ENCODE measurements at regions not wholly inside any gene's neighbourhood (a gene's known extent, or its start where the extent isn't known, plus 50 kb on each side); places are given as distances from the start of the nearest gene placed in this dataset.
A peak's percentile ranks its signal among the peaks of the same experiment; 100 is the strongest.

- H3K4me3 ChIP-seq (ENCODE audit: low read depth, low read length): no peak overlapping the region
- no peak for TF ChIP-seq CTCF (conservative IDR thresholded peaks at IDR 0.05; ENCODE audit: low read depth, low read length)
- no peak for DNase-seq (ENCODE audit: low read depth)
Observed at GRCh38 chr1:147463022-147463421, 78.3 kb upstream of the BCL9 start.

GRCh38 chr1:147466543-147466942, 74.8 kb upstream of the BCL9 start:
- TF ChIP-seq CTCF (conservative IDR thresholded peaks at IDR 0.05; ENCODE audit: low read depth, low read length): no peak
- no peak overlapping the region for H3K4me3 ChIP-seq (ENCODE audit: low read depth, low read length)
- DNase-seq (ENCODE audit: low read depth): no peak

GRCh38 chr1:147470079-147470478, 71.2 kb upstream of the BCL9 start:
- no peak for DNase-seq (ENCODE audit: low read depth)
- TF ChIP-seq CTCF (conservative IDR thresholded peaks at IDR 0.05; ENCODE audit: low read depth, low read length): no peak

GRCh38 chr1:147472489-147472888, 68.8 kb upstream of the BCL9 start:
- no peak for DNase-seq (ENCODE audit: low read depth)
- no peak overlapping the region for H3K4me3 ChIP-seq (ENCODE audit: low read depth, low read length)
- TF ChIP-seq CTCF (conservative IDR thresholded peaks at IDR 0.05; ENCODE audit: low read depth, low read length): no peak

More at GRCh38 chr1:147470079-147470478, 71.2 kb upstream of the BCL9 start:
- H3K4me3 ChIP-seq (ENCODE audit: low read depth, low read length): no peak overlapping the region

- no peak overlapping the region for H3K4me3 ChIP-seq (ENCODE audit: low read depth, low read length)
Observed at GRCh38 chr1:147472966-147473732, 68.2 kb upstream of the BCL9 start.

GRCh38 chr1:147473733-147474049, 67.6 kb upstream of the BCL9 start:
- TF ChIP-seq CTCF (conservative IDR thresholded peaks at IDR 0.05; ENCODE audit: low read depth, low read length): no peak
- no peak for DNase-seq (ENCODE audit: low read depth)
- no peak overlapping the region for H3K4me3 ChIP-seq (ENCODE audit: low read depth, low read length)

More at GRCh38 chr1:147472966-147473732, 68.2 kb upstream of the BCL9 start:
- no peak for TF ChIP-seq CTCF (conservative IDR thresholded peaks at IDR 0.05; ENCODE audit: low read depth, low read length)
- peak; percentile 23 for DNase-seq (ENCODE audit: low read depth)

- TF ChIP-seq CTCF (conservative IDR thresholded peaks at IDR 0.05; ENCODE audit: low read depth, low read length): no peak
- H3K4me3 ChIP-seq (ENCODE audit: low read depth, low read length): no peak overlapping the region
- DNase-seq (ENCODE audit: low read depth): no peak
Observed at GRCh38 chr1:147475488-147475887, 65.8 kb upstream of the BCL9 start.
